ENCODE measurements at regions not wholly inside any gene's neighbourhood (a gene's known extent, or its start where the extent isn't known, plus 50 kb on each side); places are given as distances from the start of the nearest gene placed in this dataset.

DNA sequence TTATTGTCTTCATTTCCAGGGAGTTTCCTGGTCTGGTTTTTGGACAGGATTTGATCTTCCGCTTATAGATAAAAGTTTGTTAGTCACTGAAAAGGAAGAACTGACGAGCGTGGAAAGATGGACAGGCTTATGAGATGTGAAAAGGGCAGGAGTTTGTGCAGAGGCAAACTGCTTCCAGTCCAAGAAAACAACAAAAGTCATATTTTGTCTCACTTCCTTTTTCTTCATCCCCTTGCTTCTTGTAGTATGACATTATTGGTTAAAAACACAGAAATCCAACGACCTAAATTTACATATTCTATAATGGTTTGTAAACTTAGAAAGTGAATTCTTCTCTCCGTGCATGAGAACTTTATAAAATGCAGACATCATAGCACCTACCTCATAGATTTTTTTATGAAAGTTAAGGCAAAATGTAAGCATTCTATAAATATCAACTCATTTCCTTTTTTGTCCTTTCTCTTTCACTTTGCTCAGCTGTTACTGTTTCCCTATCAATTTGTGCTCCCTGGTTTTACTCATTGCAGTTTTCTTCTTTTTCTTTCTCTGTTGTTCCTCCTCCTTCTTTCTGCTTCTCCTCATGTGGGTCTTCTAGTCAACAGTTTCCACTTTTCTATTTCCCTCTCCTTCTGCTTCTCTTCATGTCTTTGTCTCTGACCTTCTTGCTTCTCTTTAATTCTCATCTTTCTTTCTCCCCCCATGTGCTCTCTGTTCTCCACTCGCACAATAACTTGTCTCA lies 370.2 kb downstream of the ARL4A start:
- H3K4me3 ChIP-seq (ENCODE audit: low read depth, low read length), result no peak overlapping the region
- TF ChIP-seq, protein P1, sequence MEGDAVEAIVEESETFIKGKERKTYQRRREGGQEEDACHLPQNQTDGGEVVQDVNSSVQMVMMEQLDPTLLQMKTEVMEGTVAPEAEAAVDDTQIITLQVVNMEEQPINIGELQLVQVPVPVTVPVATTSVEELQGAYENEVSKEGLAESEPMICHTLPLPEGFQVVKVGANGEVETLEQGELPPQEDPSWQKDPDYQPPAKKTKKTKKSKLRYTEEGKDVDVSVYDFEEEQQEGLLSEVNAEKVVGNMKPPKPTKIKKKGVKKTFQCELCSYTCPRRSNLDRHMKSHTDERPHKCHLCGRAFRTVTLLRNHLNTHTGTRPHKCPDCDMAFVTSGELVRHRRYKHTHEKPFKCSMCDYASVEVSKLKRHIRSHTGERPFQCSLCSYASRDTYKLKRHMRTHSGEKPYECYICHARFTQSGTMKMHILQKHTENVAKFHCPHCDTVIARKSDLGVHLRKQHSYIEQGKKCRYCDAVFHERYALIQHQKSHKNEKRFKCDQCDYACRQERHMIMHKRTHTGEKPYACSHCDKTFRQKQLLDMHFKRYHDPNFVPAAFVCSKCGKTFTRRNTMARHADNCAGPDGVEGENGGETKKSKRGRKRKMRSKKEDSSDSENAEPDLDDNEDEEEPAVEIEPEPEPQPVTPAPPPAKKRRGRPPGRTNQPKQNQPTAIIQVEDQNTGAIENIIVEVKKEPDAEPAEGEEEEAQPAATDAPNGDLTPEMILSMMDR (IDR thresholded peaks at IDR 0.05; ENCODE audit: insufficient read depth, low read length), result no peak
- DNase-seq (ENCODE audit: low read depth), result no peak

DNA sequence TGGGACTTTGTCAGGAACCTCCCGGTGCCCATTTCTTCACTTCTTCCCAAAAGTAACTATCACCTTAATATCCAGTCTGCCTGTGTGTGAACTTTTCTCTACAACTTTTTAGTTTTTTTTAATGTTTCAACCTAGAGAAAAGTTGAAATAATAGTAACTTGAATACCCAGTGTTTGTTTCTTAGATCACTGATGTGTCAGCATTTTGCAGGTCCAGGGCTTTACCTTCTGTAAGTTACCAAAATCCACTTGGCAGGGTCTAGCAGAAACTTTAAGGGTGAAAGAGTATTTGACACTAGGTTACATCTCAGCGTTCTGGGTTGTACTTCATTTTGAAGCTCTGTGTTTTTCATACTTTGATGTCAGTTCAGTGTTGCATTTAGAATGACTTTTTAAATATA lies 372.7 kb downstream of the ARL4A start:
- no peak for DNase-seq (ENCODE audit: low read depth)
- no peak overlapping the region for H3K4me3 ChIP-seq (ENCODE audit: low read depth, low read length)
- TF ChIP-seq, protein P1 (IDR thresholded peaks at IDR 0.05; ENCODE audit: insufficient read depth, low read length), result no peak

DNA sequence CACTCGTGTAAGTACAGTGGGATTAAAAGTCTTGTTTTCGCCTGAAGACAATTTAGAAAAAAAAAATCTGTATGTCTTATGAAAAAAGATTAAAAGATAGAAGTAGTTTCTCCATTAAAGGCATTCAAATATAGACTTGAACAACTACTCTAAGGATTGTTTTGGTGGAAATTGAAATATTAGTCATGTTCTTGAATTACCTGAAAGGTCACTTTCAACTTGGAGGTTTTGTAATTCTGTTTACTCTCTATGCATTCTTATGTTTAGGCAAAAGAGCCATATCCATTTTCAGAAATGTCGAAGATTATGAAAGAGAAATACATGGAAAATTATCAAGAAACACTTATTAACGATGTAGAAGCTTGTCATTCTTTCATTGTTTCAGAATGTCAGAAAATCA lies 373.7 kb downstream of the ARL4A start:
- H3K4me3 ChIP-seq (ENCODE audit: low read depth, low read length), result no peak overlapping the region
- TF ChIP-seq, protein P1 (IDR thresholded peaks at IDR 0.05; ENCODE audit: insufficient read depth, low read length), result no peak
- DNase-seq (ENCODE audit: low read depth), result no peak

DNA sequence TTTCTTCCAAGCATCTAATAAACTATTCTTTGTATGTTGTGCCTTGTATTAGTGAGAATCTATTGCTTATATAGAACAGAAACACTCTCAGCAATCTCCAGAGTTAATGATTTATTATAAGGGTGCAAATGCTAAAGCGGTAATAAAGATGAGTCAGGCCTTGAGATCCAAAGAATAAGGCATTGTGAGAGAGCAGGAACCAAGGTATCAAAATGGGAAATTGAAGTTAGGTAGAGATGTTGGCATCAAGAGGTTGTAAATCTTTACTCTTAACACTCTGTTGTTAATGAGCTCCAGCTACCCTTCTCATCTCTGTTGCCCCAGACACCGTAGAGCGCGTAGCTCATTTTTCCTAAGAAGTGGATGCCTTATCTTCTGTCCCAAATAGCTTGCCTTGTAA lies 375.2 kb downstream of the ARL4A start:
- TF ChIP-seq, protein P1 (IDR thresholded peaks at IDR 0.05; ENCODE audit: insufficient read depth, low read length), result no peak
- H3K4me3 ChIP-seq (ENCODE audit: low read depth, low read length), result no peak overlapping the region
- no peak for DNase-seq (ENCODE audit: low read depth)

DNA sequence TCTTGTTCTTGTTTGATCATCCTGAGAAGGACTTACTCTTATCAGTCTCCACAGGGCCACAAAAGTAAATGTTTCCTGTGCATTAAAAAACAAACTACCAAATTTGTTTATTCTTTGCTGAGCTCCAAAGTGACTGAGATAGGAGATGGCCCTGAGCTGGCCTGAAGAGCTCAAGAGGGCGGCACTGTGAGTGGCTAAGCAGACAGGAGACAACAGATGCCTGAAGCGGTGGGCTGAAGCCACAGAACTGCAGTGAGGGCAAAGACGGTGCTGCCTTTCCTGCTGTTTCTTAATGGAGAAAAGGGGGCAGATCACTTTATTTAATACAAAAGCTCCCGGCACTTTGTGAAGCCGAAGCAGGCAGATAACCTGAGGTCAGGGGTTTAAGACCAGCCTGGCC lies 379.6 kb downstream of the ARL4A start:
- no peak overlapping the region for H3K4me3 ChIP-seq (ENCODE audit: low read depth, low read length)
- TF ChIP-seq, protein P1 (IDR thresholded peaks at IDR 0.05; ENCODE audit: insufficient read depth, low read length), result no peak
- no peak for DNase-seq (ENCODE audit: low read depth)

DNA sequence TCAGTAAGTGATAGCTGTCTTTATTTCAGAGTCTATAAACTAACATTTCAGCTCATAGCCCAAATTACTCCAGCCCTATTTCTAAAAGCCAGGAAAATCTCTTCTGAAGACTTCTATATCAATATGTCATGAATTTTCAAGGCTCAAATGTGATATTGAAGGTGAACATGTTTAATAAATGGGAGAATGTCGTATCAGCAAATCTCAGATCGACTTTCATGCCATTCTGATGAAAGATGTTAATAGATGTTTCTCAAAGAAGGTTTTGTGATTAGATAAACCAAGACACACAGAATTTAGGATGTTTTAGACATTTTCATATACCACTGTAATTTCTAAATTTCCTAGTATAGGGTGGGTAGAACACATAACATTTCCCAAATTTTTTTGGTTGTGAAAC lies 380.6 kb downstream of the ARL4A start:
- no peak overlapping the region for H3K4me3 ChIP-seq (ENCODE audit: low read depth, low read length)
- TF ChIP-seq, protein P1 (IDR thresholded peaks at IDR 0.05; ENCODE audit: insufficient read depth, low read length), result no peak
- DNase-seq (ENCODE audit: low read depth), result no peak

DNA sequence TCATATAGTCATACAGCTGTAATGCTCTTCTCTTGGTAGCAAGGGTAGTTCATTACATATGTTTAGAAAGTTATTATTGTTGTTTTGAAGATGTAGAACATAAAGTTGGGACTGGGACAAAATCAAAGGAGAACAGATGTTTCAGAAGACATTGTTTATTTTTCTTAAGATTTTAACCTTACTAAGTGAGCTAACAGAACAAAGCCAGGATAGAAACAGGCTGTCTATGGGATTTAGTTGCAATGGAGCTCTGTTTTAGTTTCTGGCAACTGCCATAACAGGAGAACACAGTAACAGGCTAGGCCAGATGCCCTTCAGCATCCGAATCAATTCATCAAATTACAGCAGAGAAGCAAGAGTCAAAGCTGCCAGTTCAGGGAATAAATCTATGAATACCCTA lies 382.4 kb downstream of the ARL4A start:
- no peak overlapping the region for H3K4me3 ChIP-seq (ENCODE audit: low read depth, low read length)
- TF ChIP-seq, protein P1 (IDR thresholded peaks at IDR 0.05; ENCODE audit: insufficient read depth, low read length), result no peak
- no peak for DNase-seq (ENCODE audit: low read depth)
